Brain microvascular endothelial cell (primary cell): ENCODE measurements at regions not wholly inside any gene's neighbourhood (a gene's known extent, or its start where the extent isn't known, plus 50 kb on each side); places are given as distances from the start of the nearest gene placed in this dataset.

Experiments used
- DNase-seq: peaks from one replicate; pipeline ENCODE4 v3.0.0-alpha.2; 2020
- H3K27ac ChIP-seq: fragments of 250-450 bp; sonication (Bioruptor Pico); 2 replicates; pipeline ENCODE4 v1.5.1; 2020; ENCODE audit warnings: mild to moderate bottlenecking, moderate library complexity
- H3K27me3 ChIP-seq: fragments of 250-450 bp; sonication (Bioruptor Pico); replicated peaks from 2 replicates; pipeline ENCODE4 v1.5.1; 2020; ENCODE audit warnings: mild to moderate bottlenecking
- H3K36me3 ChIP-seq: fragments of 250-450 bp; sonication (Bioruptor Pico); replicated peaks from 2 replicates; pipeline ENCODE4 v1.5.1; 2020; ENCODE audit warnings: mild to moderate bottlenecking
- H3K4me3 ChIP-seq: 2 replicates; pipeline ENCODE4 v1.5.1; 2011; ENCODE audit warnings: low read depth, mild to moderate bottlenecking, control low read depth, low read length, moderate library complexity
- CTCF ChIP-seq: IDR thresholded peaks from 2 replicates; pipeline ENCODE4 v1.5.1; 2011; ENCODE audit warnings: low read depth, mild to moderate bottlenecking, moderate library complexity, low read length, control low read depth, inconsistent platforms; ENCODE audit errors: missing control alignments
- in situ Hi-C: cut with HindIII; loops from 2 replicates; pipeline ENCODE4 v1.10.0; 2017; ENCODE audit warnings: low sequenced_read_pairs, low pct_ligation_motif_present

- no peak for TF ChIP-seq CTCF
- Histone ChIP-seq H3K27ac (no peak overlapping the region), H3K4me3 (no peak overlapping the region), H3K27me3 (no peaks in the 10 kb centered on the region), H3K36me3 (no peaks in the 10 kb centered on the region)
- DNase-seq = no peak
- in situ Hi-C loops = no loop called here
Observed at GRCh38 chr14:85332401-85332800, 197.5 kb upstream of the FLRT2 start.

- Histone ChIP-seq H3K36me3 (no peaks in the 10 kb centered on the region), H3K27me3 (no peaks in the 10 kb centered on the region), H3K27ac (no peak overlapping the region), H3K4me3 (no peak overlapping the region)
- peak; percentile 69 for DNase-seq
- in situ Hi-C loops = no loop called here
- TF ChIP-seq CTCF = no peak
Observed at GRCh38 chr14:85333313-85333712, 196.6 kb upstream of the FLRT2 start.

- no peaks in the 10 kb centered on the region for H3K27me3 ChIP-seq
- no peaks in the 10 kb centered on the region for H3K36me3 ChIP-seq
- H3K4me3 ChIP-seq = no peak overlapping the region
- no peak overlapping the region for H3K27ac ChIP-seq
- DNase-seq = no peak
- TF ChIP-seq CTCF = no peak
- in situ Hi-C loops = no loop called here
Observed at GRCh38 chr14:85333841-85334240, 196.1 kb upstream of the FLRT2 start.

- no peaks in the 10 kb centered on the region for H3K36me3 ChIP-seq
- no peak for TF ChIP-seq CTCF
- in situ Hi-C loops = no loop called here
- H3K27ac ChIP-seq = no peak overlapping the region
- H3K4me3 ChIP-seq = no peak overlapping the region
- DNase-seq = no peak
- no peaks in the 10 kb centered on the region for H3K27me3 ChIP-seq
Observed at GRCh38 chr14:85334316-85334715, 195.6 kb upstream of the FLRT2 start.

GRCh38 chr14:85336257-85336656 lies 193.7 kb upstream of the FLRT2 start:
- no peak overlapping the region for H3K27ac ChIP-seq
- TF ChIP-seq CTCF = no peak
- no peak overlapping the region for H3K4me3 ChIP-seq
- no peak for DNase-seq
- no peaks in the 10 kb centered on the region for H3K27me3 ChIP-seq
- in situ Hi-C loops = no loop called here
- no peaks in the 10 kb centered on the region for H3K36me3 ChIP-seq

- no peak for TF ChIP-seq CTCF
- Histone ChIP-seq H3K4me3 (no peak overlapping the region), H3K27me3 (no peaks in the 10 kb centered on the region), H3K27ac (no peak overlapping the region), H3K36me3 (no peaks in the 10 kb centered on the region)
- peak; percentile 46 for DNase-seq
- in situ Hi-C loops = no loop called here
Observed at GRCh38 chr14:85336817-85337216, 193.1 kb upstream of the FLRT2 start.
